Fibroblast of mammary gland (primary cell): ENCODE measurements at regions not wholly inside any gene's neighbourhood (a gene's known extent, or its start where the extent isn't known, plus 50 kb on each side); places are given as distances from the start of the nearest gene placed in this dataset.
"Not testable (repeated sequence)": the region's sequence is repeated elsewhere in the genome, so short reads cannot be mapped to it uniquely, and the experiment has no call there.

ENCODE experiments used
- DNase-seq: peaks from one replicate; pipeline ENCODE4 v3.0.0-alpha.2; 2010; ENCODE audit warnings: low read depth
- H3K4me3 ChIP-seq: 2 replicates; pipeline ENCODE4 v1.5.1; 2011; ENCODE audit warnings: low read depth, mild to moderate bottlenecking, low read length, moderate library complexity; ENCODE audit not compliant: control insufficient read depth
- TF ChIP-seq, protein P1 (sequence below): conservative IDR thresholded peaks from 2 replicates; pipeline ENCODE4 v1.5.1; 2011; ENCODE audit warnings: low read depth, low read length, inconsistent platforms; ENCODE audit not compliant: control insufficient read depth, insufficient read depth

DNA sequence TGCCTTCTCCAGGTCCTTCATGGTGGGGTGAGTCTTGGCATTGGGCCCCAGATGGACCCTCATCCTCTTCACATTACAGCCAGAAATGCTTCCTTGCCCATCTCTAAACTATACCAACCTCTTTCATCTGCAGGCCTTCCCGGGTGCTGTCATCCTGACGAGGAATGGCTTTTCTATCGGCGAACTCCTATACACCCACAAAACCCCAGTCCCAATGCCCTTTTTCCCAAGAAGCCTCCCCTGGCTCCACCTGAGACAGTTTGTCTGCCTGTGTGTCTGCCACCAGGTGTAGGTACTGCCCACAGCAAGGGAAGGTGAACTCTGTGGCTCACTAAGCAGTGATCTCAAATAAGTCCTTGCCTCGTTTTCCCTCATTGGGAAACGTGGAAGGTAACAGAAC lies 55.3 kb downstream of the PTPRS start:
- DNase-seq = no peak
- TF ChIP-seq, protein P1, sequence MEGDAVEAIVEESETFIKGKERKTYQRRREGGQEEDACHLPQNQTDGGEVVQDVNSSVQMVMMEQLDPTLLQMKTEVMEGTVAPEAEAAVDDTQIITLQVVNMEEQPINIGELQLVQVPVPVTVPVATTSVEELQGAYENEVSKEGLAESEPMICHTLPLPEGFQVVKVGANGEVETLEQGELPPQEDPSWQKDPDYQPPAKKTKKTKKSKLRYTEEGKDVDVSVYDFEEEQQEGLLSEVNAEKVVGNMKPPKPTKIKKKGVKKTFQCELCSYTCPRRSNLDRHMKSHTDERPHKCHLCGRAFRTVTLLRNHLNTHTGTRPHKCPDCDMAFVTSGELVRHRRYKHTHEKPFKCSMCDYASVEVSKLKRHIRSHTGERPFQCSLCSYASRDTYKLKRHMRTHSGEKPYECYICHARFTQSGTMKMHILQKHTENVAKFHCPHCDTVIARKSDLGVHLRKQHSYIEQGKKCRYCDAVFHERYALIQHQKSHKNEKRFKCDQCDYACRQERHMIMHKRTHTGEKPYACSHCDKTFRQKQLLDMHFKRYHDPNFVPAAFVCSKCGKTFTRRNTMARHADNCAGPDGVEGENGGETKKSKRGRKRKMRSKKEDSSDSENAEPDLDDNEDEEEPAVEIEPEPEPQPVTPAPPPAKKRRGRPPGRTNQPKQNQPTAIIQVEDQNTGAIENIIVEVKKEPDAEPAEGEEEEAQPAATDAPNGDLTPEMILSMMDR = no peak
- H3K4me3 ChIP-seq = no peak overlapping the region

DNA sequence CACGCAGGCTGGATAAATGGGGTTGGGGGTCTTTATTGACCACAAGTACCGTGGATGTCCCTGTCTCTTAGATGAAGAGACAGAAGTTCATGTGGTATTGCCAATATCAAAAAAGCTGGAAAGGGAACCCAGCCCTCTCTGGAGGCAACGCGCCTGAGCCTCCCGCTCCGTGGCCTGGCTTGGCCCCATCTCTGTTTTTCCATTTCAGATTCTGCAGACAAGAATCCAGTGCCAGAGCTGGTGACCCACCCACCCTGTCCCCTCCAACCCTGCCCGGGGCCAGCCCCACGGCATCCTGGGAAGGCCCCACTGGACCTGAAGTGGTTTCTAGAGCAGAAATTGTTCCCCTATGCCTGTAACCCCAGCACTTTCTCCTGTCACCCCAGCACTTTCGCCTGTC lies 57.7 kb downstream of the PTPRS start:
- TF ChIP-seq, protein P1 = no peak
- no peak overlapping the region for H3K4me3 ChIP-seq
- DNase-seq = no peak

DNA sequence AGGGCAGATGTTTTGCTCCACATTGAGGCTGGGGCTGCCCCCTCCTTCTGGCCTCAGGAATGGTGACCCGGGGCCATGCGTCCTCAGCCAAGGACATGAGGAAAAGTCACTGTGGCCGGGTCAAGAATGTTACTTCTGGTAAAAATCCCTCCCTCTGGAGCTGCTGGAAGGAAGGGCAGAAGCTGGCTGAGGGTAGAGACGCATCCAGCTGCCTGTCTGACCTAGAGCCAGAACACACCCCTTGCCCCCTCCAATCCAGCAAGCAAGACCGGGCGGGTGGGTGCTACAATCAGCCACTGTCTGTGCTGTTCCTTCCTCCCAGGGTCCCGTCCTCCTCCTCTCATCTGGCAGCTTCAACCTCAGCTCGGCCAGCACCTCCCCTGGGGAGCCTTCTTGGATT lies 59.0 kb downstream of the PTPRS start:
- no peak for DNase-seq
- TF ChIP-seq, protein P1 = no peak
- no peak overlapping the region for H3K4me3 ChIP-seq

DNA sequence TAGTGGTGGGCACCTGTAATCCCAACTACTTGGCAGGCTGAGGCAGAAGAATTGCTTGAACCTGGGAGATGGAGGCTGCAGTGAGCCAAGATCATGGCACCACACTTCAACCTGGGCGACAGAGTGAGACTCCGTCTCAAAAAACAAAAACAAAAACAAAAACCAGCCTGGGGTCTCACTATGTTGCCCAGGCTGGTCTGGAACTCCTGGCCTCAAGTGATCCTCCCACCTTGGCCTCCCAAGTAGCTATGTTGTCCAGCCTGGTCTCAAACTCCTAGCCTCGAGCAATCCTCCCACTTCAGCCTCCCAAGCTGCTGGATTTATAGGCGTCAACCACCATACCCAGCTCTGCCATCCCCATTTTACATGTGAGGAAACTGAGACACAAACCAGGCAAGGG lies 64.9 kb downstream of the PTPRS start:
- DNase-seq, H3K4me3 ChIP-seq: not testable (repeated sequence)

DNA sequence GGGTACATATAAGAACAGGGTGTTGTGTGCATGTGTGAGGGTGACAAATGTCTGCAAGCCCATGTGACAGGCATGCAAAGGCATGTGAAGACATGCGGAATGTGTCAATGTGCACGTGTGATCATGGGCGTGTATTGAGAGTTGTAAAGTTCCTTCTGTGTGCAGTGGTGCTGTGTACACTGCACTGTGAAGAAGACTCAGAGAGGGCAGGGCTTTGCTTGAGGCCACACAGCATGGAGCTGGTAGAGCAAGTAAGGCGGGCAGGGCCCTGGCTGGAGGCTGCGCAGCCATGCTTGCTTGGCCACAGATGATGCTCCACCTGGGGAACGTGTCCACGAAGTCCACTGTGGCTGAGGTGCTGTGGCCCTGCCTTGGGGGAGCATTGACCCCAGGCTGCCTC lies 66.8 kb downstream of the PTPRS start:
- DNase-seq = no peak
- TF ChIP-seq, protein P1 = no peak

DNA sequence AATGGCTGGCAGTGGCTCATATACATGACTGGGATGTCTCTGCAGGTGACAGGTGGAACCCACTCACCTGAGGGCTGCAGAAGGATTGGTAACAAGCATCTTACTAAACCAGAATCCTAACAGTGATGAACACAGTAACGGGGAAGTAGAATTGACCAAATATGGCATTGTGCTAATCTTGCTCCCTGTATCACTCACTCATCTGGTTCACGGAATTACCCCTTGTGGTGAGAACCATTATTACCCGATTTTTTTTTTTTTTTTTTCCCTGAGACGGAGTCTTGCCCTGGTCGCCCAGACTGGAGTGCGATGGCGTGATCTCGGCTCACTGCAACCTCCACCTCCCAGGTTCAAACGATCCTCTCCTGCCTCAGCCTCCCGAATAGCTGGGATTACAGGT lies 69.5 kb downstream of the PTPRS start:
- no peak overlapping the region for H3K4me3 ChIP-seq
- TF ChIP-seq, protein P1 = peak; percentile 27
- DNase-seq = peak; percentile 11

More for the DNA sequence above, 66.8 kb downstream of the PTPRS start:
- H3K4me3 ChIP-seq = no peak overlapping the region

DNA sequence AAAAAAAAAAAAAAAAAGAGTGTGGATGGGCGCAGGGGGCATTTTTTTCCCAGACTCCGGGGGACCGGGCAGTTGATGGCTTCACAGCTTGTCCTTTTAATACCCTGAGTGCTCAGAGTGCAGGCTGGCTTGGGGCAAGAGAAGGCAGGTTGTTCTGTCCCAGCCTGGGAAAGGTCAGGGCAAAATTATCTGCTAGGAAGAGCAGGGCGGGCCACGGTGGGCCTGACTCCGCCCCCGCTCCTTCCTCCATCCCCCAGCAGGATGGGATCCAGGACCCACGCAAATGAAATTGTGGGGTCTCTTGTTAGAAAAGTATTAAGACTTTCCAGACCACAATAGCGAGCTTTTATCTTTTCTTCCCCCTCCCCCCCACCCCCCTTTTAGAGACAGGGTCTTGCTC lies 70.7 kb downstream of the PTPRS start:
- no peak for DNase-seq
- no peak overlapping the region for H3K4me3 ChIP-seq
- TF ChIP-seq, protein P1 = no peak
